Fibroblast of lung (primary cell): ENCODE measurements at regions not wholly inside any gene's neighbourhood (a gene's known extent, or its start where the extent isn't known, plus 50 kb on each side); places are given as distances from the start of the nearest gene placed in this dataset.

ENCODE experiments used
- DNase-seq, 2 donors: peaks; one replicate each; pipeline versions ENCODE4 v3.0.0 to v3.0.0-alpha.2; 2010; ENCODE audit warnings: low read depth in 2 of 2
- H2AFZ ChIP-seq: 2 replicates; pipeline ENCODE4 v1.5.1; 2012; ENCODE audit warnings: low read length, control low read depth, inconsistent platforms
- H3K27ac ChIP-seq: 2 replicates; pipeline ENCODE4 v1.5.1; 2011; ENCODE audit warnings: low read length, control low read depth; ENCODE audit not compliant: insufficient read depth
- H3K27me3 ChIP-seq: 2 replicates; pipeline ENCODE4 v1.5.1; 2011; ENCODE audit warnings: mild to moderate bottlenecking, low read length; ENCODE audit not compliant: control insufficient read depth, insufficient read depth
- H3K36me3 ChIP-seq: 2 replicates; pipeline ENCODE4 v1.5.1; 2011; ENCODE audit warnings: low read length; ENCODE audit not compliant: control insufficient read depth, insufficient read depth
- H3K4me1 ChIP-seq: 2 replicates; pipeline ENCODE4 v1.5.1; 2011; ENCODE audit warnings: low read length; ENCODE audit not compliant: control insufficient read depth, insufficient read depth; ENCODE audit errors: extremely low read depth
- H3K4me2 ChIP-seq: 2 replicates; pipeline ENCODE4 v1.5.1; 2011; ENCODE audit warnings: low read length, control low read depth; ENCODE audit not compliant: insufficient read depth; ENCODE audit errors: extremely low read depth
- H3K4me3 ChIP-seq, 4 experiments: fragments of 200-600 bp in 1 of 4; sonication (generic) in 1 of 4; replicated peaks in 1 of 4; 2 replicates each; pipeline ENCODE4 v1.5.1; 2011 to 2016; ENCODE audit warnings: low read length in 4 of 4, low read depth in 3 of 4, mild to moderate bottlenecking in 3 of 4, control low read depth in 2 of 4, inconsistent platforms in 1 of 4, mixed read lengths in 1 of 4; ENCODE audit not compliant: insufficient read depth in 1 of 4; ENCODE audit errors: control extremely low read depth in 1 of 4
- H3K79me2 ChIP-seq: 2 replicates; pipeline ENCODE4 v1.5.1; 2012; ENCODE audit warnings: mild to moderate bottlenecking, low read length, inconsistent platforms; ENCODE audit not compliant: control insufficient read depth, insufficient read depth
- H3K9ac ChIP-seq: 2 replicates; pipeline ENCODE4 v1.5.1; 2011; ENCODE audit warnings: mild to moderate bottlenecking, low read length, control low read depth; ENCODE audit not compliant: insufficient read depth
- H3K9me3 ChIP-seq: 2 replicates; pipeline ENCODE4 v1.5.1; 2012; ENCODE audit warnings: low read depth, low read length; ENCODE audit not compliant: control insufficient read depth, insufficient read depth
- H4K20me1 ChIP-seq: 2 replicates; pipeline ENCODE4 v1.5.1; 2011; ENCODE audit warnings: low read length; ENCODE audit not compliant: control insufficient read depth, insufficient read depth; ENCODE audit errors: extremely low read depth
- CTCF ChIP-seq, 2 donors: IDR thresholded peaks in 1 of 2; conservative IDR thresholded peaks in 1 of 2; 1 replicate in 1 of 2; 2 replicates in 1 of 2; pipeline ENCODE4 v1.5.1; 2011 to 2012; ENCODE audit warnings: low read length in 2 of 2, control low read depth in 1 of 2, inconsistent platforms in 1 of 2, low read depth in 1 of 2, mild to moderate bottlenecking in 1 of 2
- EZH2 ChIP-seq: IDR thresholded peaks from 2 replicates; pipeline ENCODE4 v1.5.1; 2012; ENCODE audit warnings: low read length, control low read depth, mild to moderate bottlenecking; ENCODE audit errors: missing control alignments

- TF ChIP-seq CTCF (conservative IDR thresholded peaks at IDR 0.05 in 1 of 2, IDR thresholded peaks at IDR 0.05 in 1 of 2; ENCODE audit: low read depth in 1 of 2, low read length in 2 of 2) (no peak), EZH2 (no peak)
- H3K36me3 ChIP-seq: no peaks in the 10 kb centered on the region
- no peaks in the 10 kb centered on the region for H3K27me3 ChIP-seq
- H3K9ac ChIP-seq: no peak overlapping the region
- no peak overlapping the region for H2AFZ ChIP-seq
- H3K4me2 ChIP-seq: no peak overlapping the region
- peaks cover 13% of the 10 kb centered on the region for H3K4me1 ChIP-seq
- DNase-seq: peak in 1 of 2 donors; percentile 30
- H3K27ac ChIP-seq: no peak overlapping the region
- no peaks in the 10 kb centered on the region for H3K9me3 ChIP-seq
- no peak overlapping the region for H3K4me3 ChIP-seq
- no peaks in the 10 kb centered on the region for H4K20me1 ChIP-seq
- no peaks in the 10 kb centered on the region for H3K79me2 ChIP-seq
These were observed 326.6 kb downstream of the ENC1 start for GRCh38 chr5:74313896-74314295.

GRCh38 chr5:74312746-74313145 lies 327.8 kb downstream of the ENC1 start:
- no peaks in the 10 kb centered on the region for H4K20me1 ChIP-seq
- H3K4me1 ChIP-seq: peaks cover 13% of the 10 kb centered on the region
- H3K9me3 ChIP-seq: no peaks in the 10 kb centered on the region
- no peak overlapping the region for H3K9ac ChIP-seq
- no peak overlapping the region for H3K27ac ChIP-seq
- H3K27me3 ChIP-seq: no peaks in the 10 kb centered on the region
- no peak for TF ChIP-seq CTCF (conservative IDR thresholded peaks at IDR 0.05 in 1 of 2, IDR thresholded peaks at IDR 0.05 in 1 of 2; ENCODE audit: low read depth in 1 of 2, low read length in 2 of 2)
- no peak for TF ChIP-seq EZH2
- H3K79me2 ChIP-seq: no peaks in the 10 kb centered on the region
- H3K36me3 ChIP-seq: no peaks in the 10 kb centered on the region
- H3K4me2 ChIP-seq: no peak overlapping the region
- no peak overlapping the region for H2AFZ ChIP-seq
- DNase-seq: peak in 1 of 2 donors; percentile 92
- H3K4me3 ChIP-seq: no peak overlapping the region

GRCh38 chr5:74311961-74312360 lies 328.6 kb downstream of the ENC1 start:
- no peak for TF ChIP-seq EZH2
- TF ChIP-seq CTCF (conservative IDR thresholded peaks at IDR 0.05 in 1 of 2, IDR thresholded peaks at IDR 0.05 in 1 of 2; ENCODE audit: low read depth in 1 of 2, low read length in 2 of 2): no peak
- Histone ChIP-seq H4K20me1 (no peaks in the 10 kb centered on the region), H3K79me2 (no peaks in the 10 kb centered on the region), H3K27me3 (no peaks in the 10 kb centered on the region), H2AFZ (no peak overlapping the region), H3K4me3 (no peak overlapping the region), H3K9me3 (no peaks in the 10 kb centered on the region), H3K9ac (no peak overlapping the region), H3K4me1 (peaks cover 13% of the 10 kb centered on the region), H3K36me3 (no peaks in the 10 kb centered on the region), H3K27ac (no peak overlapping the region), H3K4me2 (no peak overlapping the region)
- peak in 1 of 2 donors; percentile 64 for DNase-seq
